Neural cell (in vitro differentiated cells): ENCODE measurements at regions not wholly inside any gene's neighbourhood (a gene's known extent, or its start where the extent isn't known, plus 50 kb on each side); places are given as distances from the start of the nearest gene placed in this dataset.

ENCODE experiments used
- H2AFZ ChIP-seq: fragments of 200-600, 300-800 bp; sonication (generic), shearing (Covaris generic); 2 replicates; pipeline ENCODE4 v1.6.0; 2014; ENCODE audit warnings: low read depth, mild to moderate bottlenecking, antibody characterized with exemption, low read length, moderate library complexity
- H3F3A ChIP-seq: fragments of 200-600 bp; shearing (Covaris generic); 2 replicates; pipeline ENCODE4 v1.6.1; 2016; ENCODE audit warnings: mild to moderate bottlenecking, moderate library complexity, mixed read lengths, antibody characterized with exemption, low read length; ENCODE audit not compliant: insufficient read depth, poor library complexity, severe bottlenecking
- H3K27ac ChIP-seq: fragments of 200-600, 300-800 bp; sonication (generic), shearing (Covaris generic); 2 replicates; pipeline ENCODE4 v1.5.1; 2014; ENCODE audit warnings: mild to moderate bottlenecking, low read length, moderate library complexity
- H3K27me3 ChIP-seq: fragments of 300-800, 200-600 bp; sonication (generic), shearing (Covaris generic); 2 replicates; pipeline ENCODE4 v1.6.0; 2014; ENCODE audit warnings: mild to moderate bottlenecking, low read depth, low read length, moderate library complexity; ENCODE audit not compliant: insufficient read depth
- H3K36me3 ChIP-seq: fragments of 300-800, 200-600 bp; sonication (generic), shearing (Covaris generic); 2 replicates; pipeline ENCODE4 v1.5.1; 2014; ENCODE audit warnings: mild to moderate bottlenecking, antibody characterized with exemption, low read length, moderate library complexity; ENCODE audit not compliant: insufficient read depth
- H3K4me2 ChIP-seq: fragments of 300-800, 200-600 bp; sonication (generic), shearing (Covaris generic); 2 replicates; pipeline ENCODE4 v1.6.0; 2014; ENCODE audit warnings: mild to moderate bottlenecking, low read length
- H3K4me3 ChIP-seq: fragments of 300-800, 200-600 bp; sonication (generic), shearing (Covaris generic); 2 replicates; pipeline ENCODE4 v1.5.1; 2014; ENCODE audit warnings: mild to moderate bottlenecking, low read length, moderate library complexity
- H3K79me2 ChIP-seq: fragments of 200-600 bp; shearing (Covaris generic); replicated peaks from 2 replicates; pipeline ENCODE4 v1.6.0; 2014; ENCODE audit warnings: mild to moderate bottlenecking, low read length, moderate library complexity; ENCODE audit not compliant: insufficient read depth
- H3K9ac ChIP-seq: fragments of 300-800, 200-600 bp; sonication (generic), shearing (Covaris generic); 2 replicates; pipeline ENCODE4 v1.6.1; 2016; ENCODE audit warnings: mild to moderate bottlenecking, low read length, mixed read lengths
- H3K9me2 ChIP-seq: fragments of 200-600 bp; shearing (Covaris generic); 2 replicates; pipeline ENCODE4 v1.6.1; 2016; ENCODE audit warnings: mild to moderate bottlenecking, low read length, mixed read lengths; ENCODE audit not compliant: insufficient read depth
- H3K9me3 ChIP-seq: fragments of 200-600, 300-800 bp; sonication (generic), shearing (Covaris generic); 2 replicates; pipeline ENCODE4 v1.6.1; 2016; ENCODE audit warnings: mild to moderate bottlenecking, mixed run types, low read length, moderate library complexity, mixed read lengths
- H4K20me1 ChIP-seq: fragments of 200-600 bp; shearing (Covaris generic); 2 replicates; pipeline ENCODE4 v1.6.1; 2016; ENCODE audit warnings: mild to moderate bottlenecking, mixed run types; ENCODE audit not compliant: insufficient read depth
- EP300 ChIP-seq: fragments of 450-650 bp; conservative IDR thresholded peaks from 2 replicates; pipeline ENCODE4 v1.6.1; 2014; ENCODE audit warnings: antibody characterized with exemption, mild to moderate bottlenecking, moderate library complexity; ENCODE audit not compliant: poor library complexity, severe bottlenecking
- EZH2 ChIP-seq: fragments of 200-600, 300-800 bp; shearing (Covaris generic), sonication (generic); IDR thresholded peaks from 2 replicates; pipeline ENCODE4 v1.6.1; 2014; ENCODE audit warnings: antibody characterized with exemption, low read length, borderline replicate concordance, mild to moderate bottlenecking; ENCODE audit not compliant: insufficient read depth, poor library complexity, severe bottlenecking
- MXI1 ChIP-seq: fragments of 450-650 bp; conservative IDR thresholded peaks from 2 replicates; pipeline ENCODE4 v1.6.1; 2014; ENCODE audit warnings: antibody characterized with exemption, mild to moderate bottlenecking; ENCODE audit not compliant: poor library complexity, severe bottlenecking
- POLR2AphosphoS5 ChIP-seq: IDR thresholded peaks from 2 replicates; pipeline ENCODE4 v1.6.1; 2012
- RAD21 ChIP-seq: fragments of 450-650 bp; conservative IDR thresholded peaks from 2 replicates; pipeline ENCODE4 v1.6.1; 2014; ENCODE audit warnings: antibody characterized with exemption, mild to moderate bottlenecking, moderate library complexity
- SMC3 ChIP-seq: fragments of 450-650 bp; conservative IDR thresholded peaks from 2 replicates; pipeline ENCODE4 v1.6.1; 2014; ENCODE audit warnings: antibody characterized with exemption, mild to moderate bottlenecking, moderate library complexity; ENCODE audit not compliant: poor library complexity
- TAF1 ChIP-seq: IDR thresholded peaks from 2 replicates; pipeline ENCODE4 v1.6.1; 2012; ENCODE audit warnings: low read depth
- TF ChIP-seq, protein P1 (sequence below): fragments of 450-650 bp; IDR thresholded peaks from 2 replicates; pipeline ENCODE4 v1.5.1; 2014; ENCODE audit warnings: antibody characterized with exemption, mild to moderate bottlenecking, moderate library complexity; ENCODE audit not compliant: poor library complexity, severe bottlenecking
- TF ChIP-seq, protein P2 (sequence below): IDR thresholded peaks from 2 replicates; pipeline ENCODE4 v1.6.1; 2012; ENCODE audit warnings: borderline replicate concordance

DNA sequence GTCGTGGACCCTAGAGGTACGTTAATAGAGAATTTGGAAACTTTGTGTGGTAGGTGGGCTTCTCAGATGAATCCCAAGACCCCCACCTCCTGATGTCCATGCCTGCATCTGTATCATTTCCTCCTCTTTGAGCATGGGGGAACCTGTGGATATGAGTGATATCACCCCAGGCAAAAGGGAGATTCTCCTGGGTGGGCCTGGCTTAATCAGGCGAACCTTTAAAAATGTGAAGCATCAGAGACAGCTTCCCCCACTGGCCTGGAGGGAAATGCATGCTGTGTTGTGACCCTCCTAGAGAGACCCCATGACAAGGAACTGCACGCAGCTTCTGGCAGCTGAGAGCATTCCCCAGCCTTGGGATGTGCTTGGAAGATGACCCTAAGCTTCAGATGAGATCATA is 180.9 kb downstream of the MBOAT1 start:
- Histone ChIP-seq H3K9ac (no peak overlapping the region), H3K36me3 (no peaks in the 10 kb centered on the region), H3K27me3 (no peaks in the 10 kb centered on the region), H2AFZ (no peak overlapping the region), H3K4me3 (no peak overlapping the region), H3K9me3 (no peaks in the 10 kb centered on the region), H3K9me2 (no peaks in the 10 kb centered on the region), H3K4me2 (no peak overlapping the region), H3F3A (no peaks in the 10 kb centered on the region), H4K20me1 (no peaks in the 10 kb centered on the region), H3K79me2 (no peaks in the 10 kb centered on the region), H3K27ac (no peak overlapping the region)
- TF ChIP-seq RAD21: no peak
- no peak for TF ChIP-seq TAF1
- TF ChIP-seq, protein P1, sequence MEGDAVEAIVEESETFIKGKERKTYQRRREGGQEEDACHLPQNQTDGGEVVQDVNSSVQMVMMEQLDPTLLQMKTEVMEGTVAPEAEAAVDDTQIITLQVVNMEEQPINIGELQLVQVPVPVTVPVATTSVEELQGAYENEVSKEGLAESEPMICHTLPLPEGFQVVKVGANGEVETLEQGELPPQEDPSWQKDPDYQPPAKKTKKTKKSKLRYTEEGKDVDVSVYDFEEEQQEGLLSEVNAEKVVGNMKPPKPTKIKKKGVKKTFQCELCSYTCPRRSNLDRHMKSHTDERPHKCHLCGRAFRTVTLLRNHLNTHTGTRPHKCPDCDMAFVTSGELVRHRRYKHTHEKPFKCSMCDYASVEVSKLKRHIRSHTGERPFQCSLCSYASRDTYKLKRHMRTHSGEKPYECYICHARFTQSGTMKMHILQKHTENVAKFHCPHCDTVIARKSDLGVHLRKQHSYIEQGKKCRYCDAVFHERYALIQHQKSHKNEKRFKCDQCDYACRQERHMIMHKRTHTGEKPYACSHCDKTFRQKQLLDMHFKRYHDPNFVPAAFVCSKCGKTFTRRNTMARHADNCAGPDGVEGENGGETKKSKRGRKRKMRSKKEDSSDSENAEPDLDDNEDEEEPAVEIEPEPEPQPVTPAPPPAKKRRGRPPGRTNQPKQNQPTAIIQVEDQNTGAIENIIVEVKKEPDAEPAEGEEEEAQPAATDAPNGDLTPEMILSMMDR: no peak
- no peak for TF ChIP-seq SMC3
- TF ChIP-seq POLR2AphosphoS5: no peak

DNA sequence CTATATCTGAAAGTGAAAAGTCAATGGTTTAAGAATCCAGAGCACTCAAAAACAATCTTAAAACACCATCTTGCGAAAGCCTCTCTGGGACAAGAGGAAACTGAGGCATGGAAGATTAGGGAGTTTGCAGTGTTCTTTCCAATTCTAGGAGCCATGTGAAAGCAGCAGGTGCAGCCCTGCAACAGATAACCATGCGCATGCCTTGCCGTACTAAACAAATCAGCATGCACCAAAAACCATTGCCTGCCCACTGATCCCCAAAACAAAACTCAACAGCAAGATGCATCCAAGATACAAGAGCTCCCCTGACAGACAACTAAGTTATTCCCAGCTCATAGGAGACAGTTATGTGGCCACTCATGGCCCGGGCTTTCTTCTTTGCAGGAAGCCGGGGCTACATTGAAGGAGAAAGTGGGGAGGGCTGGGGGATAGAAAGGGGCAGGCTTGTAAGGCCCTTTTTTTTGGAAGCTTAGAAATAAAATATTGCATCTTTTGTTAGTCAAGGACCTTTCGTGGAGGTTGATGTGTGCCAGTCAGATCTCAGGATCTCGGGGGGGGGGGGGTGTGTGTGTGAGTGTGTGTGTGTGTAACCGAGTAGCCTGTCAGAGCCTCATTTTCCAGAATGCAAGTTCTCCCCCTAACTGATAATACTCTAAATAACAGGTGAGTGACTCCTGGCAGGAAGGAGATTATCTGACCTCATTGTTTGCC is 178.4 kb downstream of the MBOAT1 start:
- no peak overlapping the region for H2AFZ ChIP-seq
- no peaks in the 10 kb centered on the region for H3K27me3 ChIP-seq
- H3K79me2 ChIP-seq: no peaks in the 10 kb centered on the region

More for the DNA sequence above, 178.4 kb downstream of the MBOAT1 start:
- Histone ChIP-seq H3K9me2 (no peaks in the 10 kb centered on the region), H3F3A (no peaks in the 10 kb centered on the region), H3K9ac (no peak overlapping the region), H3K36me3 (no peaks in the 10 kb centered on the region), H3K9me3 (no peaks in the 10 kb centered on the region), H3K4me3 (no peak overlapping the region), H4K20me1 (no peaks in the 10 kb centered on the region), H3K27ac (no peak overlapping the region), H3K4me2 (no peak overlapping the region)
- TF ChIP-seq EZH2 (no peak), MXI1 (no peak), TAF1 (no peak), RAD21 (no peak), EP300 (no peak), SMC3 (no peak), POLR2AphosphoS5 (no peak)
- TF ChIP-seq, protein P2, sequence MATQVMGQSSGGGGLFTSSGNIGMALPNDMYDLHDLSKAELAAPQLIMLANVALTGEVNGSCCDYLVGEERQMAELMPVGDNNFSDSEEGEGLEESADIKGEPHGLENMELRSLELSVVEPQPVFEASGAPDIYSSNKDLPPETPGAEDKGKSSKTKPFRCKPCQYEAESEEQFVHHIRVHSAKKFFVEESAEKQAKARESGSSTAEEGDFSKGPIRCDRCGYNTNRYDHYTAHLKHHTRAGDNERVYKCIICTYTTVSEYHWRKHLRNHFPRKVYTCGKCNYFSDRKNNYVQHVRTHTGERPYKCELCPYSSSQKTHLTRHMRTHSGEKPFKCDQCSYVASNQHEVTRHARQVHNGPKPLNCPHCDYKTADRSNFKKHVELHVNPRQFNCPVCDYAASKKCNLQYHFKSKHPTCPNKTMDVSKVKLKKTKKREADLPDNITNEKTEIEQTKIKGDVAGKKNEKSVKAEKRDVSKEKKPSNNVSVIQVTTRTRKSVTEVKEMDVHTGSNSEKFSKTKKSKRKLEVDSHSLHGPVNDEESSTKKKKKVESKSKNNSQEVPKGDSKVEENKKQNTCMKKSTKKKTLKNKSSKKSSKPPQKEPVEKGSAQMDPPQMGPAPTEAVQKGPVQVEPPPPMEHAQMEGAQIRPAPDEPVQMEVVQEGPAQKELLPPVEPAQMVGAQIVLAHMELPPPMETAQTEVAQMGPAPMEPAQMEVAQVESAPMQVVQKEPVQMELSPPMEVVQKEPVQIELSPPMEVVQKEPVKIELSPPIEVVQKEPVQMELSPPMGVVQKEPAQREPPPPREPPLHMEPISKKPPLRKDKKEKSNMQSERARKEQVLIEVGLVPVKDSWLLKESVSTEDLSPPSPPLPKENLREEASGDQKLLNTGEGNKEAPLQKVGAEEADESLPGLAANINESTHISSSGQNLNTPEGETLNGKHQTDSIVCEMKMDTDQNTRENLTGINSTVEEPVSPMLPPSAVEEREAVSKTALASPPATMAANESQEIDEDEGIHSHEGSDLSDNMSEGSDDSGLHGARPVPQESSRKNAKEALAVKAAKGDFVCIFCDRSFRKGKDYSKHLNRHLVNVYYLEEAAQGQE: no peak
- TF ChIP-seq, protein P1: no peak
